Activated CD4-positive, alpha-beta T cell treated with anti-CD3 and anti-CD28 coated beads for 36 hours (primary cell): ENCODE measurements at regions not wholly inside any gene's neighbourhood (a gene's known extent, or its start where the extent isn't known, plus 50 kb on each side); places are given as distances from the start of the nearest gene placed in this dataset.
"Not testable (repeated sequence)": the region's sequence is repeated elsewhere in the genome, so short reads cannot be mapped to it uniquely, and the experiment has no call there.

Source experiments
- ATAC-seq: fragments of 200-7000 bp; cut with Tn5 transposase; one replicate; pipeline ENCODE4 v1.10.0; 2021; ENCODE audit warnings: mild to moderate bottlenecking, moderate library complexity
- CTCF ChIA-PET: fragments of 350-600 bp; sonication (Branson Sonifier 250); formaldehyde crosslinking; loops from one replicate; lab custom pipeline; 2021; ENCODE audit warnings: antibody characterized with exemption; lab: Charles Lee
- POLR2A ChIA-PET: fragments of 350-600 bp; sonication (Branson Sonifier 250); formaldehyde crosslinking; loops from one replicate; lab custom pipeline; 2021; ENCODE audit warnings: antibody characterized with exemption, inconsistent platforms; lab: Charles Lee
- DNase-seq: peaks from one replicate; pipeline ENCODE4 v3.0.0-alpha.2; 2020
- H3K27ac Mint-ChIP-seq: one replicate; pipeline ENCODE4 v1.8.0; 2021; ENCODE audit warnings: mixed read lengths
- H3K27me3 Mint-ChIP-seq: one replicate; pipeline ENCODE4 v1.8.0; 2021; ENCODE audit warnings: mixed read lengths
- H3K36me3 Mint-ChIP-seq: one replicate; pipeline ENCODE4 v1.8.0; 2021; ENCODE audit warnings: low read depth, mixed read lengths
- H3K4me1 Mint-ChIP-seq: one replicate; pipeline ENCODE4 v1.8.0; 2021; ENCODE audit warnings: mixed read lengths
- H3K4me3 Mint-ChIP-seq: one replicate; pipeline ENCODE4 v1.8.0; 2021; ENCODE audit warnings: mild to moderate bottlenecking, moderate library complexity, mixed read lengths
- H3K9me3 Mint-ChIP-seq: one replicate; pipeline ENCODE4 v1.8.0; 2021; ENCODE audit warnings: low read depth, mixed read lengths
- intact Hi-C, 2 experiments: fragments of 100-400 bp; cut with DNase I in 1 of 2; cut with micrococcal nuclease in 1 of 2; formaldehyde crosslinking; loops; one replicate each; pipeline versions ENCODE4 v1.14.2 to v1.15.1; 2022 to 2024; cut with DNase I, micrococcal nuclease

DNA sequence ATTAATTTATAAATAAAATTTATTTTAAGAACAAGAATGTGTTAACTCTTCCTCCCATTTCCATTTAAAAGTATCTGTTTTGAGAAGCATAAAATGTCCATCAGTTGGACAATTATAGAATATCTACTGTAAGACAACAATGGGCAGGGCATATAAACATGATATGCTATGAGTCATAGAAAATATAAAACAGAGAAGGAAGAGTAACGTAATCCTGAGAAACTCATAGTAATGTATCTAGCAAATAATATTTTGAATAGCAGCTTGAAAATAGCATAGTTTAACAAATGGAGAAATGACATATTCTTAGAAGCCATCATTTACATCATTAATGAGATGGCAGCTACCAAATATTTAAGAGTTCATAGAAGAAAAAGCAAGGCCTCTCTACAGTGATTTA lies 820.3 kb upstream of the PCDH10 start:
- ChIA-PET POLR2A (no interaction called here), CTCF (no interaction called here)
- Mint-ChIP-seq H3K9me3 (peaks cover 5% of the 10 kb centered on the region), H3K27ac (no peak overlapping the region), H3K27me3 (no peaks in the 10 kb centered on the region), H3K36me3 (no peaks in the 10 kb centered on the region), H3K4me1 (no peaks in the 10 kb centered on the region), H3K4me3 (no peak overlapping the region)
- ATAC-seq (no peak), DNase-seq (no peak)
- intact Hi-C loops, result no loop called here

DNA sequence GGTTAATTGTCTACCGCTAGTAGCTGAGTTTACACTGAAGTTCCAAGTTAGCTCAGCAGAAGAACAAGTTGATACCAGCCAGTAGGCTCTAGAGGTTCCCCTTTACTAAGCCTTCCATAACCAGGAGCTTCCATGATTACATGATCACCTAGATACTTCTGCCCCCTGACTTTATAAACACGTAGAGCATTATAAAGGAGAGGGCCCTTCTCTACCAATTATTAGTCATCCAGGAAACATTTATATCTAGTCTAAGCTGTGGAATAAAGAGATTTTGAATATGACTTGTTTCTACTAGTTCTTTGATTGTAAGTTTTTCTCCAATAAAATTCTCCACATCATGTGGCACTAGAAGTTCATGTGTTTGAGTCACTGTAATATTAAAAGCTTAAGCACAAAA lies 818.1 kb upstream of the PCDH10 start:
- Mint-ChIP-seq H3K9me3 (peaks cover 7% of the 10 kb centered on the region), H3K4me3 (no peak overlapping the region), H3K27ac (no peak overlapping the region), H3K36me3 (no peaks in the 10 kb centered on the region), H3K4me1 (no peaks in the 10 kb centered on the region), H3K27me3 (no peaks in the 10 kb centered on the region)
- no peak for DNase-seq
- ATAC-seq, result no peak
- intact Hi-C loops, result no loop called here
- POLR2A ChIA-PET, result no interaction called here
- CTCF ChIA-PET, result interaction anchor here (0.5 kb wide), 1 partner anchor 183 kb away, joined by 5 read pairs; no protein-coding TSS in a partner anchor

DNA sequence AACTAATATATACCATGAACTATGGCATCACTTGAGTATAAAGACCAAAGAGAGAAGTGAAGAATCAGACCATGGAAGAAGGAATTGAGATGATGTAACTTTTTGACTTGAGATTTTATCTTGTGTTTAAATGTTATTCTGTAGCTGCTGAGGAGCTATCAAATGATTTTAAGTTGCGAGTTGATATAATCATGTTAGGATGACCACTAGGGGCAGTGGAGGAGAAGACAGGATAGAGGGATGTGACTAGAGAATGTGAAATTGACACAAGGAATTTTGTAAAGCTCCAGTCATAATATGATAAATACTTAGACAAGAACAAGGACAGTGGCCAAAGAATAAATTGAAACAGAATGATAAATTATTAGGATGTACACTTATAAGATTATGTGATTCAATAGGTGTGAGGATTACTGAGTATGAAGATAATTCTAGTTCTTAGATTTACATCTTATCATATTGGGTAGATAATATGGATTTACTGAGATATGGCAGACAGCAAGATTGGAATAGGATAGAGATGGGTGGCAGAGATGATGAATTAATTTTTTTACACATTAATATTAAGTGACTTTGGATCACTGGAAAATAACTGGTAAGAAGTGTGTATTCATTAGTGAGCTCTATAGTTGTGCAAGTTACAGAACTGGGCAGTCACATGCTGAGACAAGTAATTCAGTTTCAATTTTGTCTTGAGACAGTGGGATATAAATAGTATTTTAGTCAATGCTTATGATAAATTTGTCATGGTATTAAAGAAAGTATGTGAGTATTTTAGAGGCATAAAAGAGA lies 816.0 kb upstream of the PCDH10 start:
- peaks cover 8% of the 10 kb centered on the region for H3K9me3 Mint-ChIP-seq
- POLR2A ChIA-PET, result no interaction called here
- H3K27me3 Mint-ChIP-seq, result no peaks in the 10 kb centered on the region
- H3K27ac Mint-ChIP-seq, result no peak overlapping the region
- H3K36me3 Mint-ChIP-seq, result no peaks in the 10 kb centered on the region
- intact Hi-C loops, result no loop called here
- ATAC-seq (no peak), DNase-seq (no peak)
- H3K4me1 Mint-ChIP-seq, result no peaks in the 10 kb centered on the region
- CTCF ChIA-PET, result interaction anchor here (0.6 kb wide), 1 partner anchor 441 kb away, joined by 7 read pairs; no protein-coding TSS in a partner anchor
- no peak overlapping the region for H3K4me3 Mint-ChIP-seq

DNA sequence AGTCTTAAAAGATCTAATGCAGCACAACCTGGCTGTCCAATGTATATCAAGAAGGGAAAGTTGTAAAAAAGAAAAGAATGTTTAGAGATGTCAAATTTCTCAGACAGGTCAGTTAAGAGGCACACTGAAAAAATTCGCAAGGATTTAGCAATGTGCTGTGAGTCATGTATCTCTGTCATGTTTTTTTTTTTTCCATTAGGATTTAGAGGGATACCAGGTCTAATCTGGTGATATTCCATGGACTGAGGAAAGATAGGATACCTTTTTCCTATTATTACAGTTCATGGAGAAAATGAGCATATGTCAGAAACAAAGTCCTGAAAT lies 815.4 kb upstream of the PCDH10 start:
- CTCF ChIA-PET, result no interaction called here
- H3K4me3 Mint-ChIP-seq, result no peak overlapping the region
- no peak overlapping the region for H3K27ac Mint-ChIP-seq
- H3K27me3 Mint-ChIP-seq, result no peaks in the 10 kb centered on the region
- intact Hi-C loops, result no loop called here
- H3K9me3 Mint-ChIP-seq, result peaks cover 8% of the 10 kb centered on the region
- H3K36me3 Mint-ChIP-seq, result no peaks in the 10 kb centered on the region
- DNase-seq (no peak), ATAC-seq (no peak)
- POLR2A ChIA-PET, result no interaction called here
- H3K4me1 Mint-ChIP-seq, result no peaks in the 10 kb centered on the region

DNA sequence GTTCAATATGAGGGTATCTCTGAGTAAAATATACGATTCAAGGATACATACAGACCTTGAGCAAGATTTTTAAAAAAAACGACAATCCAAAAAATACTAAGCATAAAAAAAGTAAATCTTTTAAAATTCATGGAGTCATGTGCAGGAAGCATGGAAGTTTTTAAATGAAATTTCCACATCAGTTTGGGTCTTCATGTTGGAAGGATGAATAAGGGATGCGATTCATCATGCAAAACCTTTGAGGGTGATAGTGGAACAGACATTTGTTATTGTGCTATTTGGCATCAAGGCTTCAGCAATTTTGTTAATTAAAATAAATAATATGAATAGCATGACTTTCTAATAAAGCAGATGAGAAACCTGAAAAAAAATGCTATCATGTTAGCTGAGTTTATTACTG lies 815.0 kb upstream of the PCDH10 start:
- Mint-ChIP-seq H3K4me3 (no peak overlapping the region), H3K27ac (no peak overlapping the region), H3K27me3 (no peaks in the 10 kb centered on the region), H3K9me3 (peaks cover 8% of the 10 kb centered on the region), H3K36me3 (no peaks in the 10 kb centered on the region), H3K4me1 (no peaks in the 10 kb centered on the region)
- DNase-seq (no peak), ATAC-seq (no peak)
- ChIA-PET POLR2A (no interaction called here), CTCF (interaction anchor here (0.7 kb wide), 1 partner anchor 501 kb away, joined by 3 read pairs; no protein-coding TSS in a partner anchor)
- intact Hi-C loops, result no loop called here

DNA sequence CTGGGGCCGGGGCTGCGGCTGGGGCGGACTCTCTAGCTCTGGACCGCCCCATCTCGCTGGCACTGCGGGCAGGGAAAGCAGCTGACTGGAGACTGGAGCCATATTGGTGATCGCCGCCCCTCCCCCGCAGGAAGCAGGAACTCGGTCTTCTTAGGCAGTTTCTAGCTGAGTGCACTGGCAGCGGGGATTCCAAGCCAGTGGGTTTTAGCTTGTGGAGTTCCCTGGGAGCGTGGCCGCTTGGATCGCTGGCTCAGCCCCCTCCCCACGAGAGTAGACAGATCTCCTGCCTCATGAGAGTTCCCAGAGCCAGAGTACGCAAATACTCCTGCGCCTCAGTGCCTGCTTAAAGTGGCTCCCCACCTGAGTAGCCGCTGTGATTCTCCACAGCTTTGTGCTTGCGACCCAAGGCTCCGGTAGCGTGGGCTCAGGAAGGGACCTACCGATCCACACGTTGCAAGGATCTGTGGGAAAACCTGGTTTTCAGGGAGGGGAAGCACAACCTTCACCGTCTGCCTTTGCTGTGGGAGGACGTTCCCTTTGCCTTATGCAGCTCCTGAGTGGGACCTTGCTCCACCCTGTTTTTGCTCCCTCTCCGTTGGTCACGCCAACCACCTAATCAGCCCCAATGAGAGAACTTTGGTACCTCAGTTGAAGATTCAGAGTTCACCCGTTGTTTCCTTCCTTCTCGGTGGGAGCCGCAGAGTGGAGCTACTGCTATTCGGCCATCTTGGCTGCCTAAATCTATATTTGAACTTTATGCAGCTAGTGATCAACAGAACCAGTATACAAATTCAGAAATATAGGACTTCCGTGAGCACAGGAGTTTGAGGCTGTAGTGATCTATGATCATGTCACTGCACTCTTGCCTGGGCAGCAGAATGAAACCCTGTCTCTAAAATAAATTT lies 803.9 kb upstream of the PCDH10 start:
- H3K27me3 Mint-ChIP-seq, result no peaks in the 10 kb centered on the region
- CTCF ChIA-PET, result no interaction called here
- no peak for DNase-seq
- ATAC-seq, result no peak
- no peaks in the 10 kb centered on the region for H3K4me1 Mint-ChIP-seq
- no peak overlapping the region for H3K27ac Mint-ChIP-seq
- H3K4me3 Mint-ChIP-seq, result no peak overlapping the region
- POLR2A ChIA-PET, result no interaction called here
- H3K36me3 Mint-ChIP-seq, result no peaks in the 10 kb centered on the region
- peaks cover 2% of the 10 kb centered on the region for H3K9me3 Mint-ChIP-seq
- intact Hi-C loops, result no loop called here

DNA sequence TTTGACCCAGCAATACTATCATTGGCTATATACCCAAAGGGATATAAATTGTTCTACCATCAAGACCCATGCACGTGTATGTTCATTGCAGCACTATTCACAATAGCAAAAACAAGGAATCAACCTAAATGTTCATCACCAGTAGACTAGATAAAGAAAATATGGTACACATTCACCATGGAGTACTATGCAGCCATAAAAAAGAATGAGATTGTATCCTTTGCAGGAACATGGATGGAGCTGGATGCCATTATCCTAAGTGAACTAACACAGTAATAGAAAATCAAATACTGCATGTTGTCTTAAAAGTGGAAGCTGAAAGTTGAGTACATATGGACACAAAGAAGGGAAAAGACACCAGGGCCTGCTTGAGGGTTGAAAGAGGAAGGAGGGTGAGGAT lies 803.1 kb upstream of the PCDH10 start:
- no peak overlapping the region for H3K27ac Mint-ChIP-seq
- no peak overlapping the region for H3K4me3 Mint-ChIP-seq
- H3K36me3 Mint-ChIP-seq, result no peaks in the 10 kb centered on the region
- no peaks in the 10 kb centered on the region for H3K4me1 Mint-ChIP-seq
- H3K9me3 Mint-ChIP-seq, result peaks cover 2% of the 10 kb centered on the region
- intact Hi-C loops, result no loop called here
- no peak for DNase-seq
- no peaks in the 10 kb centered on the region for H3K27me3 Mint-ChIP-seq
- ChIA-PET CTCF (no interaction called here), POLR2A (no interaction called here)
- ATAC-seq, result no peak

DNA sequence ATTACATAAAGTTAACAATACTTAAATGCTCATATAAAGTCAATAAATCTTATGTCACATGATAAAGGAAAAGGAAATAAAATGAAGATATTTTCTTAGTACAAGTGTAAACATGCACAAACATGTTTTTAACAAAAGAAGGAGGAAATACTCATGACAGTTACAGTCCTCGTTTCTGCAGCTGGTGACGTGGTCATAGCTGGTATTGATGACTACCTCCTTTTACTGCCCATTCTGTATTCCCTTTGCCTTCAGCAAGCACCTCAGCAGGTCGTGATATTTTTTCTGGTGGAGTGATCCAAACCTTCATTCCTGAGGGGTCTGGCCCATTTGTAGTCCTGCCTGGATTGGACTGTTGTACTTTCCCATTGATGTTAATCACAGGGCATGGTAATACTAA lies 797.5 kb upstream of the PCDH10 start:
- POLR2A ChIA-PET, H3K4me1 Mint-ChIP-seq, ATAC-seq: not testable (repeated sequence)

DNA sequence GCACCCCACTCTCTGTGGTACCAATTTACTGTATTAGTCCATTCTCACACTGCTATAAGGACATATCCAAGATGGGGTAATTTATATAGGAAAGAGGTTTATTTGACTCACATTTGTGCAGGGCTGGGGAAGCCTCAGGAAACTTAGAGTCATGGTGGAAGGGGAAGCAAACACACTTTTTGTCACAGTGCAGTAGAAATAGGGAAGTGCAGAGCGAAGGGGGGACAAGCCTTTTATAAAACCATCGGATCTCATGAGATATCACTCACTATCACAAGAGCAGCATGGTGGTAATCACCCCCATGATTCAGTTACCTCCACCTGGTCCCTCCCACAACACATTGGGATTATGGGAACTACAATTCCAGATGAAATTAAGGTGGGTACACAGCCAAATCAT lies 766.9 kb upstream of the PCDH10 start:
- CTCF ChIA-PET, result no interaction called here
- no peak overlapping the region for H3K4me3 Mint-ChIP-seq
- no peak for ATAC-seq

More for the DNA sequence above, 797.5 kb upstream of the PCDH10 start:
- DNase-seq, H3K9me3 Mint-ChIP-seq, H3K27ac Mint-ChIP-seq, H3K36me3 Mint-ChIP-seq, H3K4me3 Mint-ChIP-seq, CTCF ChIA-PET, intact Hi-C loops, H3K27me3 Mint-ChIP-seq: not testable (repeated sequence)

DNA sequence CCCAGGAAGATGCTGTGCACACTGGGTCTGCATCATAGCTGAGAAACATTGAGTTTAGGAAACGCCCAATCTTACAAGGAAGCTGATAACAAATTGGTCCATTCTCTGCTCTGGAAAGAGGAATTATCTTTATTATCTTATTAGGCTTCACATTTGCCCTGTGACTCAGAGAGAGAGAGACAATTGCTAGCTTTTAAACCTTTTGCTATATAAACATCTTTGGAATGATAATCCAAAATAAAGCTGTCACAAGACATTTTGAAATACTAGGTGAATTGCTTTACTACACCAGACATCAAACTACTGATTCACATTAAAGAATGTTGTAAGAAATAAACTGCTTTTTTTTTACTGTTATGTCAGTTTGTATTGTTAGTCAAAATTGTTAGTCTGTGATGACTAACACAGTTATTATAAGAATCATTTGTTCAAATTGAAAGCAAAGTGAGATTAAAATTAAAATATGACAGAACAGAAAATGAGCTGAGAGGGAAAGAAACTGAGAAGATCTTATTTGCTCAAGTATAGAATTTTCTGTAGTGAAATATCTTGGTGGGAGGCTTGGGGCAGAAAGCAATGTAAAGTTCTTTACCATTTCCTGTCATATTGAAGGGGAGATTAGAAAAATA lies 765.4 kb upstream of the PCDH10 start:
- intact Hi-C loops, result no loop called here
- CTCF ChIA-PET, result no interaction called here
- POLR2A ChIA-PET, result no interaction called here

More for the DNA sequence above, 766.9 kb upstream of the PCDH10 start:
- H3K27ac Mint-ChIP-seq, result no peak overlapping the region
- H3K4me1 Mint-ChIP-seq, result no peaks in the 10 kb centered on the region
- no peaks in the 10 kb centered on the region for H3K36me3 Mint-ChIP-seq
- POLR2A ChIA-PET, result no interaction called here
- peaks cover 1% of the 10 kb centered on the region for H3K9me3 Mint-ChIP-seq
- no peak for DNase-seq
- H3K27me3 Mint-ChIP-seq, result no peaks in the 10 kb centered on the region
- intact Hi-C loops, result no loop called here

DNA sequence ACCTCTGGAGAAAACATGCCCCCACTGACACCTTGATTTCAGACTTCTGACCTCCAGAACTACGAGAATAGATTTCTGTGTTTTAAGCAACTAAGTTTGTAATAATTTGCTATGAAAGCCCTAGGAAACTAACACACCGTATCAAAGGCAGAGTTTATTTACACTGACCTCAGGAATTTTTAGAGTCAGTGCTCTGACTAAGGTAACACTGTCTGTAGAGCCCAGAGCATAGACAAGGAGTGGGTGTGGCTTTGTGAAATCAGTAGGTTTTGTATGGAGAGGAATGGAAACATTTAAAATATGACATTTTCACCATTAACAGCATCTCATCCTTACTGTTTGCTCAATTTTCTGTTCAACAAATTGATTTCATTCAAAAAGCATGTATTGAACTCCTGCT lies 764.4 kb upstream of the PCDH10 start:
- ATAC-seq, result no peak
- intact Hi-C loops, result no loop called here
- ChIA-PET POLR2A (no interaction called here), CTCF (no interaction called here)
- H3K27ac Mint-ChIP-seq, result no peak overlapping the region
- no peak for DNase-seq
- no peak overlapping the region for H3K4me3 Mint-ChIP-seq
- H3K4me1 Mint-ChIP-seq, result no peaks in the 10 kb centered on the region
- H3K27me3 Mint-ChIP-seq, result no peaks in the 10 kb centered on the region
- H3K9me3 Mint-ChIP-seq, result peaks cover 1% of the 10 kb centered on the region
- no peaks in the 10 kb centered on the region for H3K36me3 Mint-ChIP-seq

More for the DNA sequence above, 765.4 kb upstream of the PCDH10 start:
- ATAC-seq (no peak), DNase-seq (no peak)
- Mint-ChIP-seq H3K27ac (no peak overlapping the region), H3K27me3 (no peaks in the 10 kb centered on the region), H3K36me3 (no peaks in the 10 kb centered on the region), H3K4me3 (no peak overlapping the region), H3K4me1 (no peaks in the 10 kb centered on the region), H3K9me3 (peaks cover 1% of the 10 kb centered on the region)
